Mesodermal cell (in vitro differentiated cells): ENCODE measurements at regions not wholly inside any gene's neighbourhood (a gene's known extent, or its start where the extent isn't known, plus 50 kb on each side); places are given as distances from the start of the nearest gene placed in this dataset.

Experiments
- H3K27ac ChIP-seq: 2 replicates; pipeline ENCODE4 v1.7.0; 2013; ENCODE audit warnings: mild to moderate bottlenecking, low read depth, low read length, moderate library complexity; ENCODE audit not compliant: severe bottlenecking
- H3K36me3 ChIP-seq: 2 replicates; pipeline ENCODE4 v1.7.1; 2013; ENCODE audit warnings: mild to moderate bottlenecking, low read length, moderate library complexity; ENCODE audit not compliant: control insufficient read depth, insufficient read depth
- H3K4me1 ChIP-seq: one replicate; pipeline ENCODE4 v1.7.1; 2013; ENCODE audit warnings: mild to moderate bottlenecking, low read length; ENCODE audit not compliant: insufficient read depth, control insufficient read depth, poor library complexity, severe bottlenecking
- H3K4me3 ChIP-seq: 2 replicates; pipeline ENCODE4 v1.7.0; 2013; ENCODE audit warnings: low read length, control low read depth, mild to moderate bottlenecking; ENCODE audit not compliant: insufficient read depth, poor library complexity, severe bottlenecking; ENCODE audit errors: extremely low read depth
- H3K9me3 ChIP-seq: 2 replicates; pipeline ENCODE4 v1.7.1; 2013; ENCODE audit warnings: mild to moderate bottlenecking, low read length, moderate library complexity; ENCODE audit not compliant: control insufficient read depth
- WGBS, 2 experiments: methylation state at CpG; one replicate each; pipeline ENCODE4 v1.1.5; 2013; ENCODE audit warnings: missing lambda C conversion rate in 2 of 2; ENCODE audit not compliant: insufficient coverage in 2 of 2; 5-methylcytosine and 5-hydroxymethylcytosine counted together

- peak overlapping the region; percentile 18 for H3K4me3 ChIP-seq
- 7 to 13% methylated on average over 9 to 11 of the region's 13 CpGs for WGBS, 2 experiments
Observed at GRCh38 chr7:32428546-32428945, 61.6 kb downstream of the LSM5 start.

GRCh38 chr7:32427769-32428291 lies 62.4 kb downstream of the LSM5 start:
- 1% methylated on average over 31 to 36 of the region's 48 CpGs for WGBS, 2 experiments
- H3K4me3 ChIP-seq = peak overlapping the region; percentile 18
- H3K9me3 ChIP-seq = no peaks in the 10 kb centered on the region
- no peak overlapping the region for H3K27ac ChIP-seq
- no peaks in the 10 kb centered on the region for H3K36me3 ChIP-seq
- peaks cover 6% of the 10 kb centered on the region for H3K4me1 ChIP-seq

More at GRCh38 chr7:32428546-32428945, 61.6 kb downstream of the LSM5 start:
- Histone ChIP-seq H3K4me1 (peaks cover 6% of the 10 kb centered on the region), H3K27ac (no peak overlapping the region), H3K36me3 (no peaks in the 10 kb centered on the region), H3K9me3 (no peaks in the 10 kb centered on the region)

- Histone ChIP-seq H3K4me3 (no peak overlapping the region), H3K36me3 (no peaks in the 10 kb centered on the region), H3K4me1 (no peaks in the 10 kb centered on the region), H3K27ac (no peak overlapping the region), H3K9me3 (no peaks in the 10 kb centered on the region)
- 87 to 96% methylated on average over 4 to 8 of the region's 8 CpGs for WGBS, 2 experiments
Observed at GRCh38 chr7:32416846-32417245, 73.3 kb downstream of the LSM5 start.

- WGBS, 2 experiments = 83 to 91% methylated on average over 6 of the region's 10 CpGs
- Histone ChIP-seq H3K4me3 (no peak overlapping the region), H3K27ac (no peak overlapping the region), H3K36me3 (no peaks in the 10 kb centered on the region), H3K4me1 (no peaks in the 10 kb centered on the region), H3K9me3 (no peaks in the 10 kb centered on the region)
Observed at GRCh38 chr7:32415936-32416335, 74.2 kb downstream of the LSM5 start.

- no peaks in the 10 kb centered on the region for H3K4me1 ChIP-seq
- no peak overlapping the region for H3K27ac ChIP-seq
- no peak overlapping the region for H3K4me3 ChIP-seq
- 62 to 100% methylated on average over 4 of the region's 6 CpGs for WGBS, 2 experiments
- H3K36me3 ChIP-seq = no peaks in the 10 kb centered on the region
- H3K9me3 ChIP-seq = no peaks in the 10 kb centered on the region
Observed at GRCh38 chr7:32415519-32415918, 74.7 kb downstream of the LSM5 start.

- WGBS, 2 experiments = 79% methylated on average over 2 of the region's 4 CpGs; no CpG with 5 or more reads in 1 of the 2 experiments
- Histone ChIP-seq H3K4me1 (no peaks in the 10 kb centered on the region), H3K9me3 (no peaks in the 10 kb centered on the region), H3K36me3 (no peaks in the 10 kb centered on the region), H3K27ac (no peak overlapping the region), H3K4me3 (no peak overlapping the region)
Observed at GRCh38 chr7:32412471-32412870, 77.7 kb downstream of the LSM5 start.

- Histone ChIP-seq H3K36me3 (no peaks in the 10 kb centered on the region), H3K9me3 (no peaks in the 10 kb centered on the region), H3K4me3 (no peak overlapping the region), H3K4me1 (no peaks in the 10 kb centered on the region), H3K27ac (no peak overlapping the region)
- WGBS, 2 experiments = 67% methylated on average over 1 of the region's 2 CpGs; no CpG with 5 or more reads in 1 of the 2 experiments
Observed at GRCh38 chr7:32410545-32410944, 79.6 kb downstream of the LSM5 start.

GRCh38 chr7:32406386-32406785 lies 83.8 kb downstream of the LSM5 start:
- H3K27ac ChIP-seq = no peak overlapping the region
- no peaks in the 10 kb centered on the region for H3K9me3 ChIP-seq
- no peaks in the 10 kb centered on the region for H3K36me3 ChIP-seq
- no peaks in the 10 kb centered on the region for H3K4me1 ChIP-seq
- no CpG with 5 or more reads among the region's 1 CpG for WGBS, 2 experiments
- no peak overlapping the region for H3K4me3 ChIP-seq

- Histone ChIP-seq H3K27ac (no peak overlapping the region), H3K9me3 (no peaks in the 10 kb centered on the region), H3K4me1 (no peaks in the 10 kb centered on the region), H3K36me3 (no peaks in the 10 kb centered on the region), H3K4me3 (no peak overlapping the region)
- WGBS, 2 experiments = 81 to 90% methylated on average over 3 to 7 of the region's 11 CpGs
Observed at GRCh38 chr7:32403463-32404229, 86.5 kb downstream of the LSM5 start.

- Histone ChIP-seq H3K4me3 (no peak overlapping the region), H3K4me1 (no peaks in the 10 kb centered on the region), H3K36me3 (no peaks in the 10 kb centered on the region), H3K27ac (no peak overlapping the region), H3K9me3 (no peaks in the 10 kb centered on the region)
- 90 to 93% methylated on average over 3 to 4 of the region's 4 CpGs for WGBS, 2 experiments
Observed at GRCh38 chr7:32400676-32401075, 89.5 kb downstream of the LSM5 start.

GRCh38 chr7:32399311-32399710 lies 90.9 kb downstream of the LSM5 start:
- Histone ChIP-seq H3K9me3 (no peaks in the 10 kb centered on the region), H3K4me3 (no peak overlapping the region), H3K36me3 (no peaks in the 10 kb centered on the region), H3K27ac (no peak overlapping the region), H3K4me1 (no peaks in the 10 kb centered on the region)
- 92 to 100% methylated on average over 2 of the region's 3 CpGs for WGBS, 2 experiments
